ENCODE measurements at regions not wholly inside any gene's neighbourhood (a gene's known extent, or its start where the extent isn't known, plus 50 kb on each side); places are given as distances from the start of the nearest gene placed in this dataset.

DNA sequence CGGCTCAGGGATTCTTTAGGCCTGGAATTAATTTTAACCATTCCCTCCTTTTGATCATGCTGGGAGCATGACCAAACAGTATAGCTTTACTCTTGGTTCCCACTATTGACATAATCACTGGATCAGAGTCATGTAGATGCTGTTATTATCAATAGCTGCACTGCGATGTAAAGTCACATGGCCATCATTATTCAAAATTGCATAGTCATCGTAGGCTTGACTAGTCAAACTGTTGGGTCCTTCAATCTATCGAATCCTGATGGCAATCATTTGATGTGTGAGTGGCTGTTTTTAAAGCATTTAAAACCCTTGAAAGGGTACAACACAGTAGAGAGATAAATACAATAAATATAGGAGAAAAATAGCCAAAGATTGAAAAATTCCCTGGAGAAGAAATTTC is 1194.1 kb downstream of the EFNA5 start:
- H3K4me1 ChIP-seq (ENCODE audit: insufficient read depth, low read length): no peaks in the 10 kb centered on the region
- no peak overlapping the region for H2BK15ac ChIP-seq (ENCODE audit: low read depth, low read length)
- H2AFZ ChIP-seq (ENCODE audit: low read length): no peak overlapping the region
- no peak overlapping the region for H3K4me2 ChIP-seq (ENCODE audit: insufficient read depth, insufficient read length, low read length)
- DNase-seq: no peak
- H3K4ac ChIP-seq (ENCODE audit: low read depth, low read length): no peak overlapping the region
- no peak overlapping the region for H3K4me3 Mint-ChIP-seq
- H3K27ac ChIP-seq (ENCODE audit: insufficient read length, low read depth, low read length): no peak overlapping the region
- no peak overlapping the region for H3K56ac ChIP-seq (ENCODE audit: insufficient read length, low read depth, low read length)
- no peak overlapping the region for H4K91ac ChIP-seq (ENCODE audit: insufficient read length, low read depth, low read length)
- no peak overlapping the region for H2BK5ac ChIP-seq (ENCODE audit: insufficient read length, low read length)
- WGBS (ENCODE audit: extremely low coverage, insufficient read length, low lambda C conversion rate): no CpG with 5 or more reads among the region's 4 CpGs
- H3T11ph ChIP-seq (ENCODE audit: low read length): no peak overlapping the region
- H3K9me3 Mint-ChIP-seq: peaks cover 4 to 7% of the 10 kb centered on the region in 2 experiments
- H3K27me3 Mint-ChIP-seq (ENCODE audit: low read depth): no peaks in the 10 kb centered on the region
- no peaks in the 10 kb centered on the region for H3K4me1 Mint-ChIP-seq
- peaks cover 3 to 5% (median 3%) of the 10 kb centered on the region in 3 experiments; a peak in 5 of 7 replicates for H3K36me3 Mint-ChIP-seq (ENCODE audit: insufficient read depth in 1 of 3, low read depth in 3 of 3)
- TF ChIP-seq, protein P1, sequence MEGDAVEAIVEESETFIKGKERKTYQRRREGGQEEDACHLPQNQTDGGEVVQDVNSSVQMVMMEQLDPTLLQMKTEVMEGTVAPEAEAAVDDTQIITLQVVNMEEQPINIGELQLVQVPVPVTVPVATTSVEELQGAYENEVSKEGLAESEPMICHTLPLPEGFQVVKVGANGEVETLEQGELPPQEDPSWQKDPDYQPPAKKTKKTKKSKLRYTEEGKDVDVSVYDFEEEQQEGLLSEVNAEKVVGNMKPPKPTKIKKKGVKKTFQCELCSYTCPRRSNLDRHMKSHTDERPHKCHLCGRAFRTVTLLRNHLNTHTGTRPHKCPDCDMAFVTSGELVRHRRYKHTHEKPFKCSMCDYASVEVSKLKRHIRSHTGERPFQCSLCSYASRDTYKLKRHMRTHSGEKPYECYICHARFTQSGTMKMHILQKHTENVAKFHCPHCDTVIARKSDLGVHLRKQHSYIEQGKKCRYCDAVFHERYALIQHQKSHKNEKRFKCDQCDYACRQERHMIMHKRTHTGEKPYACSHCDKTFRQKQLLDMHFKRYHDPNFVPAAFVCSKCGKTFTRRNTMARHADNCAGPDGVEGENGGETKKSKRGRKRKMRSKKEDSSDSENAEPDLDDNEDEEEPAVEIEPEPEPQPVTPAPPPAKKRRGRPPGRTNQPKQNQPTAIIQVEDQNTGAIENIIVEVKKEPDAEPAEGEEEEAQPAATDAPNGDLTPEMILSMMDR (conservative IDR thresholded peaks at IDR 0.05): no peak
- H3K23me2 ChIP-seq (ENCODE audit: insufficient read length, low read depth, low read length, poor library complexity, severe bottlenecking): no peaks in the 10 kb centered on the region
- no peak overlapping the region for H2BK120ac ChIP-seq (ENCODE audit: low read depth, low read length, poor library complexity, severe bottlenecking)
- no peaks in the 10 kb centered on the region for H3K79me1 ChIP-seq (ENCODE audit: insufficient read depth, low read depth, low read length, poor library complexity, severe bottlenecking)
- H3K18ac ChIP-seq (ENCODE audit: insufficient read length, low read depth, low read length): no peak overlapping the region
- no peak overlapping the region for H2BK12ac ChIP-seq (ENCODE audit: insufficient read length, low read depth, low read length)
- no peak overlapping the region for H3K23ac ChIP-seq (ENCODE audit: insufficient read length, low read depth, low read length)
- no peak overlapping the region for H4K8ac ChIP-seq (replicated peaks; ENCODE audit: insufficient read length, low read depth, low read length)
- no peaks in the 10 kb centered on the region for H4K20me1 ChIP-seq (ENCODE audit: control insufficient read depth, insufficient read depth, insufficient read length)
- H2BK20ac ChIP-seq (ENCODE audit: low read depth, low read length, poor library complexity, severe bottlenecking): no peak overlapping the region
- H2AK5ac ChIP-seq (ENCODE audit: insufficient read length, low read length): no peak overlapping the region
- H3K79me2 ChIP-seq (ENCODE audit: insufficient read depth, low read length): no peaks in the 10 kb centered on the region
- no peak overlapping the region for H3K14ac ChIP-seq (ENCODE audit: insufficient read depth, low read length)
- H3K27ac Mint-ChIP-seq: no peak overlapping the region
- H3K27me3 ChIP-seq (ENCODE audit: insufficient read depth, low read length): no peaks in the 10 kb centered on the region
- no peak overlapping the region for H3K9ac ChIP-seq (ENCODE audit: extremely low read depth, insufficient read length, low read length)
- no peaks in the 10 kb centered on the region for H3K9me3 ChIP-seq (ENCODE audit: control insufficient read depth, low read depth, low read length)
- no peak overlapping the region for H4K5ac ChIP-seq (ENCODE audit: insufficient read length, low read depth, low read length)
